NB4 (cell line): ENCODE measurements at regions not wholly inside any gene's neighbourhood (a gene's known extent, or its start where the extent isn't known, plus 50 kb on each side); places are given as distances from the start of the nearest gene placed in this dataset.

Experiments used
- DNase-seq: peaks from one replicate; pipeline ENCODE4 v3.0.0; 2010; ENCODE audit warnings: low read depth
- H3K4me3 ChIP-seq: one replicate; pipeline ENCODE4 v1.5.1; 2011; ENCODE audit warnings: mild to moderate bottlenecking, low read depth, low read length, moderate library complexity
- CTCF ChIP-seq: IDR thresholded peaks from one replicate; pipeline ENCODE4 v1.5.1; 2012; ENCODE audit warnings: low read depth, low read length
- MAX ChIP-seq: IDR thresholded peaks from 2 replicates; pipeline ENCODE4 v1.6.1; 2011; ENCODE audit warnings: low read depth, low read length
- MYC ChIP-seq: IDR thresholded peaks from 2 replicates; pipeline ENCODE4 v1.6.1; 2011; ENCODE audit warnings: low read depth, low read length
- POLR2A ChIP-seq: IDR thresholded peaks from 2 replicates; pipeline ENCODE4 v1.6.1; 2011; ENCODE audit warnings: mild to moderate bottlenecking; ENCODE audit not compliant: insufficient read length; ENCODE audit errors: extremely low read depth

DNA sequence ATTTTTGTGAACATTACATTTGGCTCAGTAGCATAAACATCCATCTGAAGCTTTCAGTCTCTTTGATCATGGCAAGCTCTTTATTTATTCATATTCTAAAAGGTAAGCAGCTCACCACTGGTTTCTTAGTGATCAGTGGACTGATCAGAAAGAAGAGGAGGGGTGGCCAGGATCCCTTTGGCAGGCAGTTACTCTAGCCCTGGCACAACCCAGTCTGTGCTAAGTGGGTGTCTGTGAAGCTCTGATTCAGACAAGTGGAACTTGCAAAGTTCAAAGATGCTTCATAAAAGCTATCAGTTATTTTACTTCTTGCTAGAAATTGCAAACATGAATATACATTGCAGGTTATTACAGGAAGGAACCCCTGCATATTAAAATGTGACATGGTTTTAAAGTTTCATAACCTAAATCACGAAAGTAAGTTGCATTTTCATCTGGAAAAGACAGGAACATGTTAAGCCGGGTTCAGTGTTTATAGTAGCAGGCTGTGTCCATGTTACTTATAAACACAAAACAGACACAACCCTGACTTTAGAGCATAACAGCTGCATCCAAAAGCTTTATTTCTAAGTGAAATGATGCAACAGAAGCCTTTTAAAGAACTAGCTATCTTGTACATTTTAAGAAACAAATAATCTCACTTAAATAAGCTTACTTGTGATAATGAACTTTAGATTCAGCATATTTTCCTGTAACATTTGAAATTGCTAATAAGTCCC lies 785.3 kb downstream of the MCTP2 start:
- no peak overlapping the region for H3K4me3 ChIP-seq
- DNase-seq: no peak
- TF ChIP-seq CTCF: no peak
- no peak for TF ChIP-seq POLR2A
- TF ChIP-seq MYC: no peak
- TF ChIP-seq MAX: no peak

DNA sequence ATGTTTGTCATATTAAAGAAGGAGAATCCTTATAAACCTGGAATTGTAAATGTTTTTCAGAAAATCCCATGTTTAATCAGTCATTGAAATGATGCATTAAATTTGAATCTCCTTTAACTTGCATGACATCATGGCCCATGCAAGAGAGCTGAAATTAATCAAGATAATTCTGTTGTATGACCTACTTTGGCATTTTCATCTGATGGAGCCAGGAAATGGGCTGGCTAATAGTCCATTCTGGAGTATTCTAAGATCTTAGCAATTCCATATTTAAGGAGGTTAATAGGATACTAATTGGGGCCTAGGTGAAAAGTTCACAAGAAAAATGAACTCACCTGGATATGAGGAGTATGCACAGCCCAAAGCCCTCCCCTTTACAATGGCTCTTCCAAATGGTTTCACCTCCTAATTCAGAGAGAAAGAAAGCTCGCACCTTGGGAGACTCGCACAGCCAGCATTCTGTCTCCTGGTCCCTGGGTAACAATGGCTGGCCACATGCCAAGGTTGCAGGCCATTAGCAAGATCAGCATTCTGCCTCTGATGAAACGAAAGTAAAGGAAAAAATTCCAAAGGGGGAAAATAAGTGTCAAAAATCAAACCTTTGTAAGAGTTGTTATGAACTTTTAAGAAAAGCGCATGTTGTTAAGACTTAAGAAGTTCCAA lies 786.4 kb downstream of the MCTP2 start:
- no peak for DNase-seq
- H3K4me3 ChIP-seq: no peak overlapping the region
- TF ChIP-seq MAX (no peak), POLR2A (no peak), CTCF (no peak), MYC (no peak)

DNA sequence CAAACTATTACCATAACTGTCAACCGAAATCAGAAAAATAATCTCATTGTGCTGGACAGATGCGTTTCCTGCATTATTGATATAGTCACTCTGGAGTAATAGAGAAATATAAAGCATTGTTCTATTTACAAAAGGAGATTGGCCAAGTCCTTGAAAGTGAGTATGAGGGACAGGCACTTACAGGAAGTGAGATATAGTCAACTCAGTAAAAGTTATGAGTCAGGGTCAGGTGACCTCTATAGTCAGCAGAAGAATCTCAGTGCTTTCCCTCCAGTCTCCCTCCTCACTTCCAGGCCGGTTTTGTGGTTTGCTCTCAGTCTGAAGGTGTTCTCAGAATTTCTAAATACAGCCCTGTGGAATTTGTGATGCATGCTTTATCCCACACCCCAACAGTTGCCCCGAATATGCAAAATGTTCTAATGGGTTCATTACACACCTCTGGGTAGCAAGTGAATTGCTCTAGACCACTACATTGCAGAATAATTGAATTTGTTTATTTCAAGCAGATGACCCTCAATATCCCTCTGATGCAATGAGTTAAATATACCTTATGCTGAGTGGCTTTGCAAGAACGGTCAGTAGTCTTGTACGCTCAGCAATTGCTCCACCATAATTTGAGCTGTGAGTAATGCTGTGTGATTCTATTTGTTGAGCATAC lies 787.7 kb downstream of the MCTP2 start:
- DNase-seq: peak; percentile 12
- no peak overlapping the region for H3K4me3 ChIP-seq
- TF ChIP-seq POLR2A (no peak), MAX (no peak), MYC (no peak), CTCF (no peak)

GRCh38 chr15:95019907-95020306 lies 788.5 kb downstream of the MCTP2 start:
- H3K4me3 ChIP-seq: no peak overlapping the region
- DNase-seq: no peak
- TF ChIP-seq CTCF: no peak
- no peak for TF ChIP-seq POLR2A

DNA sequence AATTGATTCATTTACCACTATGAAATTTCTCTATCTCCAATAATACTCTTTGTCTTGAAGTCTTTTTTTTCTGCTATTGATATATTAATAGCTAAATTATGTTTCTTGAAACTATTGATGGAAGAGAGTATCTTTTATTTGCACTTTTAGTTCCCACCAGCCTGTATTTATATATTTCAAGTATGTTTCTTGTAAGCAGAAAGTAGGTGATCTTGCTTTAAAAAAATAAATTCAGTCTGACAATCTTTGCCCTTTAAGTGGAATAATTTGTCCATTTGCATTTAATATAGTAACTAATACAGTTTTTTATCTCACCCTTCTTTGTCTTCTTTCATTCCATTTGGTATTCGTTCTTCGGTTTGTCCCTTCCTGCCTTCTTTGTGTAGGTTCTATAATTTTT lies 790.5 kb downstream of the MCTP2 start:
- TF ChIP-seq MAX (no peak), MYC (no peak), CTCF (no peak), POLR2A (no peak)
- no peak overlapping the region for H3K4me3 ChIP-seq
- DNase-seq: no peak
